Thyroid gland (tissue), 4 donors: ENCODE measurements at regions not wholly inside any gene's neighbourhood (a gene's known extent, or its start where the extent isn't known, plus 50 kb on each side); places are given as distances from the start of the nearest gene placed in this dataset.

Experiments used
- POLR2A ChIP-seq, 2 donors: fragments of 450-650 bp; IDR thresholded peaks; one replicate each; pipeline ENCODE4 v1.6.1; 2017; ENCODE audit warnings: antibody characterized with exemption in 2 of 2, mild to moderate bottlenecking in 2 of 2, moderate library complexity in 1 of 2
- TF ChIP-seq, protein P1 (sequence below), 6 experiments: fragments of 200-600 bp in 3 of 6; fragments of 450-650 bp in 3 of 6; sonication (generic) in 3 of 6; IDR thresholded peaks; one replicate each; pipeline ENCODE4 v1.5.1; 2016 to 2019; ENCODE audit warnings: antibody characterized with exemption in 6 of 6, mild to moderate bottlenecking in 2 of 6, inconsistent platforms in 1 of 6, moderate library complexity in 1 of 6

GRCh38 chr4:8921465-8921864, 49.8 kb upstream of the HMX1 start:
- TF ChIP-seq, protein P1, sequence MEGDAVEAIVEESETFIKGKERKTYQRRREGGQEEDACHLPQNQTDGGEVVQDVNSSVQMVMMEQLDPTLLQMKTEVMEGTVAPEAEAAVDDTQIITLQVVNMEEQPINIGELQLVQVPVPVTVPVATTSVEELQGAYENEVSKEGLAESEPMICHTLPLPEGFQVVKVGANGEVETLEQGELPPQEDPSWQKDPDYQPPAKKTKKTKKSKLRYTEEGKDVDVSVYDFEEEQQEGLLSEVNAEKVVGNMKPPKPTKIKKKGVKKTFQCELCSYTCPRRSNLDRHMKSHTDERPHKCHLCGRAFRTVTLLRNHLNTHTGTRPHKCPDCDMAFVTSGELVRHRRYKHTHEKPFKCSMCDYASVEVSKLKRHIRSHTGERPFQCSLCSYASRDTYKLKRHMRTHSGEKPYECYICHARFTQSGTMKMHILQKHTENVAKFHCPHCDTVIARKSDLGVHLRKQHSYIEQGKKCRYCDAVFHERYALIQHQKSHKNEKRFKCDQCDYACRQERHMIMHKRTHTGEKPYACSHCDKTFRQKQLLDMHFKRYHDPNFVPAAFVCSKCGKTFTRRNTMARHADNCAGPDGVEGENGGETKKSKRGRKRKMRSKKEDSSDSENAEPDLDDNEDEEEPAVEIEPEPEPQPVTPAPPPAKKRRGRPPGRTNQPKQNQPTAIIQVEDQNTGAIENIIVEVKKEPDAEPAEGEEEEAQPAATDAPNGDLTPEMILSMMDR (IDR thresholded peaks at IDR 0.05): no peak
- TF ChIP-seq POLR2A (IDR thresholded peaks at IDR 0.05): no peak
